ENCODE measurements at regions not wholly inside any gene's neighbourhood (a gene's known extent, or its start where the extent isn't known, plus 50 kb on each side); places are given as distances from the start of the nearest gene placed in this dataset.

DNA sequence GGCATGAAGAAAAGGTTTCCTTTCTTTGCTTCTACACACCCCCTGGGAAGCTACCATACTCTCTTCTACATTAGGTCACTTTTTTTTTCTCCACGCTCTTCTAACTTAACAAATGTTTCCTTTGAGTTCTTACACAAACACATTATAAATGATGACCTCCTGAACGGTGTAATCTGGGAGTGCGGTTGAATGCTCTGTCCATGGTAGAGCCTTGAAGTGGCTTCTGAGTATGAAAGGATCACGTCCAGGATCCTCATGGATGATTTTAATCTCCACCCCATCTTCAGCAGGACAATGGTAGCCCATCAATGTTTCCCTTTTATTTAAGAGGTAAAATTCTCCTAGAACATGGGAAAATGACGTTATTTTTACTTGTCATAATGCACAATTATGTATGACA is 587.3 kb downstream of the SEMA5A start:
- Histone ChIP-seq H3K36me3 (no peaks in the 10 kb centered on the region), H3K27me3 (replicated peaks in 1 of 7) (no peaks in the 10 kb centered on the region), H3K4me1 (no peaks in the 10 kb centered on the region), H3K27ac (no peak overlapping the region), H3K4me3 (no peak overlapping the region), H3K9me3 (peaks cover 0 to 9% (median 0%) of the 10 kb centered on the region in 8 donors)
- intact Hi-C loops (cut with DNase I; ENCODE audit: low total_unique reads): no loop called here
- 54 to 71% (median 60%) methylated on average over 5 of the region's 5 CpGs for WGBS, 5 donors
- no peak for TF ChIP-seq POLR2A (IDR thresholded peaks at IDR 0.05)
- TF ChIP-seq POLR2AphosphoS5 (IDR thresholded peaks at IDR 0.05): no peak
- TF ChIP-seq, protein P1, sequence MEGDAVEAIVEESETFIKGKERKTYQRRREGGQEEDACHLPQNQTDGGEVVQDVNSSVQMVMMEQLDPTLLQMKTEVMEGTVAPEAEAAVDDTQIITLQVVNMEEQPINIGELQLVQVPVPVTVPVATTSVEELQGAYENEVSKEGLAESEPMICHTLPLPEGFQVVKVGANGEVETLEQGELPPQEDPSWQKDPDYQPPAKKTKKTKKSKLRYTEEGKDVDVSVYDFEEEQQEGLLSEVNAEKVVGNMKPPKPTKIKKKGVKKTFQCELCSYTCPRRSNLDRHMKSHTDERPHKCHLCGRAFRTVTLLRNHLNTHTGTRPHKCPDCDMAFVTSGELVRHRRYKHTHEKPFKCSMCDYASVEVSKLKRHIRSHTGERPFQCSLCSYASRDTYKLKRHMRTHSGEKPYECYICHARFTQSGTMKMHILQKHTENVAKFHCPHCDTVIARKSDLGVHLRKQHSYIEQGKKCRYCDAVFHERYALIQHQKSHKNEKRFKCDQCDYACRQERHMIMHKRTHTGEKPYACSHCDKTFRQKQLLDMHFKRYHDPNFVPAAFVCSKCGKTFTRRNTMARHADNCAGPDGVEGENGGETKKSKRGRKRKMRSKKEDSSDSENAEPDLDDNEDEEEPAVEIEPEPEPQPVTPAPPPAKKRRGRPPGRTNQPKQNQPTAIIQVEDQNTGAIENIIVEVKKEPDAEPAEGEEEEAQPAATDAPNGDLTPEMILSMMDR (IDR thresholded peaks at IDR 0.05 in 8 of 11, conservative IDR thresholded peaks at IDR 0.05 in 3 of 11): no peak
- DNase-seq: no peak

DNA sequence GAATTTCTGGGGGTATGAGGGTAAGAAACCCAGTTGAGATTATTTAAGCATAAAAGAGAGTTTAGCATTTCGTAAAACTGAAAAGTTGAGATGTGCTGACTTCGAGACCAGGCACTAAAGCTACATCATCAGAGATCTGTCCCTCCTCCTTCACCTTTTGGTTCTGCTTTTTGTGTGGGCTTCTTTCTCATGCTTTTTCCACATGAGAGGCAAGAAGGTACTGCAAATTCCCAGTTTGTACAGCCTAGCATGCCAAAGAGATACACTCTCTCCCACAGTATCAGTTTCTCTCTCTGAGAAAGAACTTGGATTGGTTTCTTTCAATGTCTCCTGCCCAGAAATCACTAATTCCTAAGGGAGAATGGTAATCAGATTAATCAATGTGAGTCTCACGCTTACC is 584.7 kb downstream of the SEMA5A start:
- Histone ChIP-seq H3K27me3 (replicated peaks in 1 of 7) (no peaks in the 10 kb centered on the region), H3K4me3 (no peak overlapping the region), H3K4me1 (no peaks in the 10 kb centered on the region), H3K36me3 (no peaks in the 10 kb centered on the region), H3K9me3 (peaks cover 0 to 16% (median 2%) of the 10 kb centered on the region in 8 donors), H3K27ac (no peak overlapping the region)
- 73 to 79% (median 77%) methylated on average over 3 of the region's 3 CpGs for WGBS, 5 donors
- DNase-seq: no peak
- intact Hi-C loops (cut with DNase I; ENCODE audit: low total_unique reads): no loop called here
- TF ChIP-seq POLR2AphosphoS5 (IDR thresholded peaks at IDR 0.05) (no peak), POLR2A (IDR thresholded peaks at IDR 0.05) (no peak)
- TF ChIP-seq, protein P1 (IDR thresholded peaks at IDR 0.05 in 8 of 11, conservative IDR thresholded peaks at IDR 0.05 in 3 of 11): no peak

DNA sequence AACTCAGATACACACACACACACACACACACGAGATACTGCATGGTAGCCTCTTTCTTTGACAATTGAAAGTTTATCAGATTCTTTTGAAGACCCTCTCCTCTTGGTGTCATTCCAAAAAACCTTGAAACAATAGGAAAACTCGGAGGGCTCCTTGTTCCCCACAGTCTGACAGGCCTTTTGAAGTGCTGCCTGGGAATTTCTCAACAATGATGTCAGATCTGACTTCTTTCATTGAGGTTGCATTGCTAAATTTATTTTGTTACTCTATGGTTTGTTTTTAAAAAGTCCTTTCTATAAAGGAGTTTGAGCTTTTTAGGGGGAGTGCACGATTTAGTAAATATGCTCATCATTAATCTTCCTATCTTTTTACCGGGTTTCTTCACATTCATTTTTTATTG is 583.9 kb downstream of the SEMA5A start:
- intact Hi-C loops (cut with DNase I; ENCODE audit: low total_unique reads): no loop called here
- H3K27me3 ChIP-seq (replicated peaks in 1 of 7): no peaks in the 10 kb centered on the region
- peaks cover 0 to 20% (median 8%) of the 10 kb centered on the region in 8 donors for H3K9me3 ChIP-seq
- H3K36me3 ChIP-seq: no peaks in the 10 kb centered on the region
- no peak overlapping the region for H3K4me3 ChIP-seq
- H3K27ac ChIP-seq: no peak overlapping the region
- H3K4me1 ChIP-seq: no peaks in the 10 kb centered on the region
- no peak for DNase-seq
- TF ChIP-seq POLR2AphosphoS5 (IDR thresholded peaks at IDR 0.05): no peak
- TF ChIP-seq, protein P1 (IDR thresholded peaks at IDR 0.05 in 8 of 11, conservative IDR thresholded peaks at IDR 0.05 in 3 of 11): no peak
- TF ChIP-seq POLR2A (IDR thresholded peaks at IDR 0.05): no peak
- 65 to 72% (median 67%) methylated on average over 4 of the region's 4 CpGs for WGBS, 5 donors

DNA sequence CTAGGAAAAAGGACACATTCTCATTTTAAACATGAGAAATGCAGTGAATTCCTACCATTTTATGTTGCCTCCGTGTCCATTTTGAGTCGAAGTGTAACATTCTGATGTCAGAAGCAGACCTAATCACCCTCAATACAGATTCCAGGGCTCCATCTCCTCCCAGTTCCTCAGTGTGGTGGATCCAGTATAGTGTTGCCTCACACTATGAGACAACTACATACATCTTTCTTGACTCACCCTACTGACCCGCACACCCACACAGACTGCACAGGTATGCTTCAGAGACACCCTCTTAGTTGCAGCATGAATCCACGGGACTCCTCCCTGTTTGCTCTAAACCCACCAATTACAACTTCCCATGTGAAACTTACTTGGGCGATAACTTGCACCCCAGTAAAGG is 564.9 kb downstream of the SEMA5A start:
- no peaks in the 10 kb centered on the region for H3K36me3 ChIP-seq
- DNase-seq: no peak
- WGBS, 5 donors: 78 to 96% (median 89%) methylated on average over 5 of the region's 5 CpGs
- intact Hi-C loops (cut with DNase I; ENCODE audit: low total_unique reads): no loop called here
- no peaks in the 10 kb centered on the region for H3K27me3 ChIP-seq (replicated peaks in 1 of 7)
- peaks cover 0 to 5% (median 0%) of the 10 kb centered on the region in 8 donors for H3K9me3 ChIP-seq
- TF ChIP-seq, protein P1 (IDR thresholded peaks at IDR 0.05 in 8 of 11, conservative IDR thresholded peaks at IDR 0.05 in 3 of 11): no peak
- TF ChIP-seq POLR2AphosphoS5 (IDR thresholded peaks at IDR 0.05): no peak
- TF ChIP-seq POLR2A (IDR thresholded peaks at IDR 0.05): no peak
- H3K4me3 ChIP-seq: no peak overlapping the region
- H3K27ac ChIP-seq: no peak overlapping the region
- H3K4me1 ChIP-seq: no peaks in the 10 kb centered on the region
